Endothelial cell of umbilical vein (primary cell): ENCODE measurements at regions not wholly inside any gene's neighbourhood (a gene's known extent, or its start where the extent isn't known, plus 50 kb on each side); places are given as distances from the start of the nearest gene placed in this dataset.

Source experiments
- BruUV-seq: library from RNA; stranded (reverse); fragments of 400-500 nt; replicated peaks from 2 replicates; lab custom pipeline; 2021; lab: Mats Ljungman, UMichigan
- CTCF ChIA-PET: fragments of 300-600, 350-600 bp; sonication (Branson Sonifier 250); formaldehyde crosslinking; loops from one replicate; lab custom pipeline; 2021; ENCODE audit warnings: antibody characterized with exemption, inconsistent platforms; lab: Charles Lee
- POLR2A ChIA-PET: fragments of 300-600, 350-600 bp; sonication (Branson Sonifier 250); formaldehyde crosslinking; loops from one replicate; lab custom pipeline; 2021; ENCODE audit warnings: antibody characterized with exemption, inconsistent platforms; lab: Charles Lee
- DNase-seq: peaks from one replicate; pipeline ENCODE4 v3.0.0-alpha.2; 2011; ENCODE audit warnings: low read depth, low spot score
- FAIRE-seq: peaks from 2 replicates; lab custom pipeline; 2011; peaks lifted over from hg19 to GRCh38; lab: Jason Lieb, UNC
- H2AFZ ChIP-seq: 2 replicates; pipeline ENCODE4 v1.6.0; 2012; ENCODE audit warnings: low read depth, low read length, control low read depth, inconsistent platforms
- H3K27ac ChIP-seq: 2 replicates; pipeline ENCODE4 v1.5.1; 2011; ENCODE audit warnings: low read depth, mild to moderate bottlenecking, control low read depth, low read length, moderate library complexity; ENCODE audit not compliant: insufficient read depth
- H3K27me3 ChIP-seq, 2 experiments: 2 replicates each; pipeline versions ENCODE4 v1.6.0 to v1.6.1; 2011; ENCODE audit warnings: low read length in 2 of 2, mixed read lengths in 1 of 2; ENCODE audit not compliant: control insufficient read depth in 2 of 2, insufficient read depth in 2 of 2
- H3K36me3 ChIP-seq, 2 experiments: 2 replicates in 1 of 2; 3 replicates in 1 of 2; pipeline ENCODE4 v1.5.1; 2011; ENCODE audit warnings: low read length in 2 of 2, mild to moderate bottlenecking in 1 of 2, moderate library complexity in 1 of 2; ENCODE audit not compliant: control insufficient read depth in 2 of 2, insufficient read depth in 2 of 2; ENCODE audit errors: extremely low read depth in 1 of 2
- H3K4me1 ChIP-seq: 3 replicates; pipeline ENCODE4 v1.5.1; 2011; ENCODE audit warnings: mild to moderate bottlenecking, low read length; ENCODE audit not compliant: control insufficient read depth, insufficient read depth; ENCODE audit errors: extremely low read depth
- H3K4me2 ChIP-seq: 2 replicates; pipeline ENCODE4 v1.6.1; 2011; ENCODE audit warnings: low read length, control low read depth, mixed read lengths; ENCODE audit not compliant: insufficient read depth
- H3K4me3 ChIP-seq, 3 experiments: fragments of 200-600 bp in 1 of 3; sonication (generic), shearing (Covaris generic) in 1 of 3; replicated peaks in 1 of 3; 2 replicates each; pipeline ENCODE4 v1.5.1; 2011 to 2016; ENCODE audit warnings: control low read depth in 3 of 3, low read length in 3 of 3, mild to moderate bottlenecking in 2 of 3, inconsistent platforms in 1 of 3, low read depth in 1 of 3, moderate library complexity in 1 of 3; ENCODE audit not compliant: insufficient read depth in 1 of 3
- H3K79me2 ChIP-seq: 2 replicates; pipeline ENCODE4 v1.6.0; 2012; ENCODE audit warnings: low read length, inconsistent platforms; ENCODE audit not compliant: control insufficient read depth, insufficient read depth
- H3K9ac ChIP-seq: replicated peaks from 2 replicates; pipeline ENCODE3; 2011; ENCODE audit warnings: low read length, control low read depth; ENCODE audit not compliant: insufficient read depth; ENCODE audit errors: extremely low read depth
- H3K9me1 ChIP-seq: replicated peaks from 3 replicates; pipeline ENCODE4 v1.6.0; 2011; ENCODE audit warnings: mild to moderate bottlenecking, low read length; ENCODE audit not compliant: control insufficient read depth, insufficient read depth; ENCODE audit errors: extremely low read depth
- H3K9me3 ChIP-seq: replicated peaks from 2 replicates; pipeline ENCODE4 v1.5.1; 2012; ENCODE audit warnings: low read length, inconsistent platforms; ENCODE audit not compliant: control insufficient read depth, insufficient read depth
- H4K20me1 ChIP-seq: replicated peaks from 2 replicates; pipeline ENCODE3; 2011; ENCODE audit warnings: mild to moderate bottlenecking, low read length; ENCODE audit not compliant: control insufficient read depth, insufficient read depth; ENCODE audit errors: extremely low read depth
- EZH2 ChIP-seq: IDR thresholded peaks from 2 replicates; pipeline ENCODE4 v1.6.1; 2012; ENCODE audit warnings: borderline replicate concordance, low read depth, mild to moderate bottlenecking, moderate library complexity, low read length, inconsistent platforms; ENCODE audit not compliant: severe bottlenecking
- FOS ChIP-seq: IDR thresholded peaks from 2 replicates; pipeline ENCODE4 v1.6.1; 2011; ENCODE audit warnings: mild to moderate bottlenecking, low read length, moderate library complexity, borderline replicate concordance; ENCODE audit not compliant: insufficient read depth
- GATA2 ChIP-seq: IDR thresholded peaks from 2 replicates; pipeline ENCODE4 v1.7.0; 2011; ENCODE audit warnings: low read depth, mild to moderate bottlenecking, moderate library complexity, mixed read lengths, low read length; ENCODE audit not compliant: insufficient read length, insufficient read depth
- JUN ChIP-seq: IDR thresholded peaks from 2 replicates; pipeline ENCODE4 v1.6.1; 2011; ENCODE audit warnings: borderline replicate concordance, low read depth; ENCODE audit not compliant: insufficient read length, insufficient read depth
- MYC ChIP-seq: IDR thresholded peaks from one replicate; pipeline ENCODE4 v1.6.1; 2011; ENCODE audit warnings: mild to moderate bottlenecking, low read depth, low read length
- POLR2A ChIP-seq: IDR thresholded peaks from 2 replicates; pipeline ENCODE4 v1.6.1; 2012; ENCODE audit warnings: low read depth, mild to moderate bottlenecking, control low read depth, low read length
- POLR2AphosphoS5 ChIP-seq: IDR thresholded peaks from 2 replicates; pipeline ENCODE4 v1.6.1; 2012; ENCODE audit warnings: low read depth, mild to moderate bottlenecking, control low read depth, low read length, moderate library complexity; ENCODE audit not compliant: insufficient read depth
- dilution Hi-C: fragments of 300-500 bp; cut with MboI; formaldehyde crosslinking; loops from one replicate; pipeline ENCODE4 v1.15.0; 2019; ENCODE audit warnings: low sequenced_read_pairs; ENCODE audit not compliant: extremely low pct_ligation_motif_present
- intact Hi-C: fragments of 100-400 bp; cut with micrococcal nuclease; formaldehyde crosslinking; loops from one replicate; pipeline ENCODE4 v1.10.0; 2022
- TF ChIP-seq, protein P1 (sequence below): IDR thresholded peaks from 2 replicates; pipeline ENCODE4 v1.6.1; 2011; ENCODE audit not compliant: insufficient read depth, insufficient read length
- TF ChIP-seq, protein P2 (sequence below), 2 donors: IDR thresholded peaks; 1 replicate in 1 of 2; 2 replicates in 1 of 2; pipeline ENCODE4 v1.5.1; 2011; ENCODE audit warnings: low read length in 2 of 2, mild to moderate bottlenecking in 2 of 2, moderate library complexity in 2 of 2, control low read depth in 1 of 2, inconsistent platforms in 1 of 2, low read depth in 1 of 2; ENCODE audit not compliant: insufficient read depth in 1 of 2; ENCODE audit errors: extremely low read depth in 1 of 2

DNA sequence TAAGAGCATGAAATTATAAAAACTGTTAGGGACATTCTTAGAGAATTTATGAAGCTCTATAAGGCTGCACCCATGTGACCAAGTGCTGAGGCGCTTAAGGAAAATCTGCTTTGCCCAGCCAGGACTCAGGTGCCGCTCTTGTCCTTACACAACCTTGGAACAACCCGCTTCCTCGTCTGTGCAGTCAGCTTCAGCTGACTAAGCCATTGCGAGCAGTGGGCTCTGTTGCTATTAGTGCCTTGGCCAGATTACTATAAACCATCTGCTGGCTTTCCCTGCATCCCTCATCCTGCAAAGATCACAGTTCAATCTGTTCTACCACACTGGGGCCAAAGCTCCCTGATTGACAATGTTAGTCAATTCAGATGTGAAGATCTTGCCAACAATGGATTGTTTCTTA, 89.1 kb upstream of the E2F3 start:
- dilution Hi-C loops: no loop called here
- FAIRE-seq (no peak), DNase-seq (no peak)
- Histone ChIP-seq H2AFZ (no peak overlapping the region), H3K27me3 (no peaks in the 10 kb centered on the region), H3K27ac (no peak overlapping the region), H4K20me1 (no peaks in the 10 kb centered on the region), H3K9me1 (no peaks in the 10 kb centered on the region), H3K4me2 (no peak overlapping the region), H3K79me2 (no peaks in the 10 kb centered on the region), H3K9ac (no peak overlapping the region), H3K36me3 (no peaks in the 10 kb centered on the region), H3K4me1 (no peaks in the 10 kb centered on the region), H3K4me3 (no peak overlapping the region), H3K9me3 (no peaks in the 10 kb centered on the region)
- ChIA-PET CTCF (interaction anchor here (1.0 to 1.7 kb wide), 2 partner anchors 13 to 16 kb away, joined by 3 to 5 read pairs; no protein-coding TSS in a partner anchor), POLR2A (no interaction called here)
- intact Hi-C loops: no loop called here
- TF ChIP-seq MYC: no peak
- no peak for TF ChIP-seq EZH2
- TF ChIP-seq GATA2: no peak
- no TSS peak for BruUV-seq

DNA sequence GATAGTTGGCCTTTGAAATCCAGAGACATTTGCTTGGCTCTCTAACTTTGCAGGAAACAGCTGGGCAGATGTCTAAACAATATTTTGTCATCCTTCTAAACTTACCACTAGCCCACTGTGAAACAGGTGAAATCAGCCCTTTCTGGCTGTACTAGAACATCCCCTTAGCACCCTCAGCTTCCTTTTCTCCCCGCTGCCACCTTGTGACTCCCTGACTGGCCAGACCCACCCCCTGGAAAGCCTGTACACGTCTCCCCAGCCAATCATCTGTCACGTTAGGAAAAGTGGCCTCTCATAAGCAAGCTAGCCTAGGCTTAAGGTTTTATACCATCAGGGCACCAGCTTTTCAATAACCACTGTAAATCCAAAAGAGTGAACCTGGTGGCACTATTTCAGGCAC, 88.6 kb upstream of the E2F3 start:
- Histone ChIP-seq H3K9me3 (no peaks in the 10 kb centered on the region), H3K27me3 (no peaks in the 10 kb centered on the region), H4K20me1 (no peaks in the 10 kb centered on the region), H3K9me1 (no peaks in the 10 kb centered on the region), H3K4me2 (no peak overlapping the region), H3K4me1 (no peaks in the 10 kb centered on the region), H3K27ac (no peak overlapping the region), H3K4me3 (no peak overlapping the region), H3K9ac (no peak overlapping the region), H3K36me3 (no peaks in the 10 kb centered on the region), H2AFZ (no peak overlapping the region), H3K79me2 (no peaks in the 10 kb centered on the region)
- TF ChIP-seq EZH2 (no peak), POLR2AphosphoS5 (no peak), JUN (no peak), POLR2A (no peak), MYC (no peak), GATA2 (no peak), FOS (no peak)
- TF ChIP-seq, protein P1, sequence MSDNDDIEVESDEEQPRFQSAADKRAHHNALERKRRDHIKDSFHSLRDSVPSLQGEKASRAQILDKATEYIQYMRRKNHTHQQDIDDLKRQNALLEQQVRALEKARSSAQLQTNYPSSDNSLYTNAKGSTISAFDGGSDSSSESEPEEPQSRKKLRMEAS: no peak
- TF ChIP-seq, protein P2, sequence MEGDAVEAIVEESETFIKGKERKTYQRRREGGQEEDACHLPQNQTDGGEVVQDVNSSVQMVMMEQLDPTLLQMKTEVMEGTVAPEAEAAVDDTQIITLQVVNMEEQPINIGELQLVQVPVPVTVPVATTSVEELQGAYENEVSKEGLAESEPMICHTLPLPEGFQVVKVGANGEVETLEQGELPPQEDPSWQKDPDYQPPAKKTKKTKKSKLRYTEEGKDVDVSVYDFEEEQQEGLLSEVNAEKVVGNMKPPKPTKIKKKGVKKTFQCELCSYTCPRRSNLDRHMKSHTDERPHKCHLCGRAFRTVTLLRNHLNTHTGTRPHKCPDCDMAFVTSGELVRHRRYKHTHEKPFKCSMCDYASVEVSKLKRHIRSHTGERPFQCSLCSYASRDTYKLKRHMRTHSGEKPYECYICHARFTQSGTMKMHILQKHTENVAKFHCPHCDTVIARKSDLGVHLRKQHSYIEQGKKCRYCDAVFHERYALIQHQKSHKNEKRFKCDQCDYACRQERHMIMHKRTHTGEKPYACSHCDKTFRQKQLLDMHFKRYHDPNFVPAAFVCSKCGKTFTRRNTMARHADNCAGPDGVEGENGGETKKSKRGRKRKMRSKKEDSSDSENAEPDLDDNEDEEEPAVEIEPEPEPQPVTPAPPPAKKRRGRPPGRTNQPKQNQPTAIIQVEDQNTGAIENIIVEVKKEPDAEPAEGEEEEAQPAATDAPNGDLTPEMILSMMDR (IDR thresholded peaks at IDR 0.05; ENCODE audit: extremely low read depth in 1 of 2, insufficient read depth in 1 of 2, low read depth in 1 of 2, low read length in 2 of 2): no peak
- dilution Hi-C loops: no loop called here
- FAIRE-seq (no peak), DNase-seq (no peak)
- intact Hi-C loops: no loop called here
- ChIA-PET CTCF (interaction anchor here (1.0 to 1.7 kb wide), 2 partner anchors 13 to 16 kb away, joined by 3 to 5 read pairs; no protein-coding TSS in a partner anchor), POLR2A (no interaction called here)
- no TSS peak for BruUV-seq
